ENCODE measurements at regions not wholly inside any gene's neighbourhood (a gene's known extent, or its start where the extent isn't known, plus 50 kb on each side); places are given as distances from the start of the nearest gene placed in this dataset.

- TF ChIP-seq REST (IDR thresholded peaks at IDR 0.05; ENCODE audit: low read depth, low read length) (no peak), TEAD4 (IDR thresholded peaks at IDR 0.05; ENCODE audit: borderline replicate concordance, insufficient read depth) (no peak), TAF1 (IDR thresholded peaks at IDR 0.05; ENCODE audit: borderline replicate concordance, low read depth, low read length) (no peak), MAX (IDR thresholded peaks at IDR 0.05; ENCODE audit: low read depth) (no peak), CTCF (IDR thresholded peaks at IDR 0.05) (no peak), CHD2 (IDR thresholded peaks at IDR 0.05; ENCODE audit: low read length, partially characterized antibody) (no peak), FOXM1 (IDR thresholded peaks at IDR 0.05; ENCODE audit: low read depth) (no peak), SIN3A (IDR thresholded peaks at IDR 0.05; ENCODE audit: borderline replicate concordance, low read depth, low read length) (no peak), USF2 (IDR thresholded peaks at IDR 0.05; ENCODE audit: borderline replicate concordance, low read depth, low read length) (no peak), SMC3 (IDR thresholded peaks at IDR 0.05; ENCODE audit: low read depth, low read length) (no peak), EP300 (IDR thresholded peaks at IDR 0.05; ENCODE audit: borderline replicate concordance in 1 of 2, low read depth in 1 of 2, low read length in 1 of 2) (no peak), YY1 (IDR thresholded peaks at IDR 0.05; ENCODE audit: low read depth) (no peak), JUND (IDR thresholded peaks at IDR 0.05) (no peak)
Measured at GRCh38 chr2:49567021-49567420, 412.7 kb upstream of the FSHR start.

All from SK-N-SH (cell line).